ENCODE measurements at regions not wholly inside any gene's neighbourhood (a gene's known extent, or its start where the extent isn't known, plus 50 kb on each side); places are given as distances from the start of the nearest gene placed in this dataset.
"Not testable (repeated sequence)": the region's sequence is repeated elsewhere in the genome, so short reads cannot be mapped to it uniquely, and the experiment has no call there.

- Histone ChIP-seq H3K9me3 (ENCODE audit: control insufficient read depth, low read length) (no peaks in the 10 kb centered on the region), H3K4me3 (ENCODE audit: low read length in 2 of 2) (no peak overlapping the region), H3K4me1 (ENCODE audit: control insufficient read depth in 1 of 2, insufficient read depth in 2 of 2, low read length in 2 of 2) (peaks cover 2 to 3% of the 10 kb centered on the region in 2 donors), H3K36me3 (ENCODE audit: control insufficient read depth in 1 of 2, insufficient read depth in 2 of 2, low read length in 1 of 2) (no peaks in the 10 kb centered on the region), H3K27ac (ENCODE audit: low read depth in 1 of 2, low read length in 2 of 2) (no peak overlapping the region), H3K27me3 (ENCODE audit: control insufficient read depth in 1 of 2, insufficient read depth in 2 of 2, low read length in 1 of 2) (no peaks in the 10 kb centered on the region)
- DNase-seq (no peak), ATAC-seq (ENCODE audit: low FRiP score) (no peak)
- intact Hi-C loops (cut with DNase I): no loop called here
- 94 to 96% methylated on average over 1 of the region's 1 CpG for WGBS, 2 donors
Observed at GRCh38 chr12:43235721-43236120, 316.3 kb downstream of the ADAMTS20 start.

GRCh38 chr12:43233861-43234260 is 318.1 kb downstream of the ADAMTS20 start:
- Histone ChIP-seq H3K4me3 (ENCODE audit: low read length in 2 of 2) (no peak overlapping the region), H3K27ac (ENCODE audit: low read depth in 1 of 2, low read length in 2 of 2) (no peak overlapping the region), H3K9me3 (ENCODE audit: control insufficient read depth, low read length) (no peaks in the 10 kb centered on the region), H3K27me3 (ENCODE audit: control insufficient read depth in 1 of 2, insufficient read depth in 2 of 2, low read length in 1 of 2) (no peaks in the 10 kb centered on the region), H3K36me3 (ENCODE audit: control insufficient read depth in 1 of 2, insufficient read depth in 2 of 2, low read length in 1 of 2) (no peaks in the 10 kb centered on the region), H3K4me1 (ENCODE audit: control insufficient read depth in 1 of 2, insufficient read depth in 2 of 2, low read length in 2 of 2) (peaks cover 0 to 3% of the 10 kb centered on the region in 2 donors)
- ATAC-seq (ENCODE audit: low FRiP score): no peak
- DNase-seq: no peak
- WGBS, 2 donors: 99% methylated on average over 2 of the region's 2 CpGs
- intact Hi-C loops (cut with DNase I): no loop called here

- ATAC-seq (ENCODE audit: low FRiP score) (no peak), DNase-seq (no peak)
- H3K27me3 ChIP-seq (ENCODE audit: control insufficient read depth in 1 of 2, insufficient read depth in 2 of 2, low read length in 1 of 2): no peaks in the 10 kb centered on the region
- intact Hi-C loops (cut with DNase I): no loop called here
- H3K9me3 ChIP-seq (ENCODE audit: control insufficient read depth, low read length): no peaks in the 10 kb centered on the region
- H3K4me3 ChIP-seq (ENCODE audit: low read length in 2 of 2): no peak overlapping the region
- no peak overlapping the region for H3K27ac ChIP-seq (ENCODE audit: low read depth in 1 of 2, low read length in 2 of 2)
- H3K36me3 ChIP-seq (ENCODE audit: control insufficient read depth in 1 of 2, insufficient read depth in 2 of 2, low read length in 1 of 2): no peaks in the 10 kb centered on the region
- no peaks in the 10 kb centered on the region for H3K4me1 ChIP-seq (ENCODE audit: control insufficient read depth in 1 of 2, insufficient read depth in 2 of 2, low read length in 2 of 2)
- WGBS, 2 donors: 96 to 97% methylated on average over 2 of the region's 2 CpGs
Observed at GRCh38 chr12:43226151-43226550, 325.9 kb downstream of the ADAMTS20 start.

GRCh38 chr12:43224190-43224805 is 327.7 kb downstream of the ADAMTS20 start:
- WGBS, 2 donors: 95 to 97% methylated on average over 31 to 35 of the region's 36 CpGs
- H3K27me3 ChIP-seq (ENCODE audit: control insufficient read depth in 1 of 2, insufficient read depth in 2 of 2, low read length in 1 of 2); H3K27ac ChIP-seq (ENCODE audit: low read depth in 1 of 2, low read length in 2 of 2); intact Hi-C loops (cut with DNase I); H3K9me3 ChIP-seq (ENCODE audit: control insufficient read depth, low read length); ATAC-seq (ENCODE audit: low FRiP score); H3K36me3 ChIP-seq (ENCODE audit: control insufficient read depth in 1 of 2, insufficient read depth in 2 of 2, low read length in 1 of 2); H3K4me1 ChIP-seq (ENCODE audit: control insufficient read depth in 1 of 2, insufficient read depth in 2 of 2, low read length in 2 of 2); H3K4me3 ChIP-seq (ENCODE audit: low read length in 2 of 2): not testable (repeated sequence)
- DNase-seq: peak in 1 of 2 donors; percentile 36

GRCh38 chr12:43222796-43223195 is 329.2 kb downstream of the ADAMTS20 start:
- DNase-seq: no peak
- Histone ChIP-seq H3K4me3 (ENCODE audit: low read length in 2 of 2) (no peak overlapping the region), H3K4me1 (ENCODE audit: control insufficient read depth in 1 of 2, insufficient read depth in 2 of 2, low read length in 2 of 2) (no peaks in the 10 kb centered on the region), H3K27me3 (ENCODE audit: control insufficient read depth in 1 of 2, insufficient read depth in 2 of 2, low read length in 1 of 2) (no peaks in the 10 kb centered on the region), H3K36me3 (ENCODE audit: control insufficient read depth in 1 of 2, insufficient read depth in 2 of 2, low read length in 1 of 2) (no peaks in the 10 kb centered on the region), H3K27ac (ENCODE audit: low read depth in 1 of 2, low read length in 2 of 2) (no peak overlapping the region), H3K9me3 (ENCODE audit: control insufficient read depth, low read length) (no peaks in the 10 kb centered on the region)
- WGBS, 2 donors: 74 to 77% methylated on average over 3 of the region's 3 CpGs
- ATAC-seq (ENCODE audit: low FRiP score): no peak
- intact Hi-C loops (cut with DNase I): no loop called here

- no peaks in the 10 kb centered on the region for H3K36me3 ChIP-seq (ENCODE audit: control insufficient read depth in 1 of 2, insufficient read depth in 2 of 2, low read length in 1 of 2)
- no peaks in the 10 kb centered on the region for H3K27me3 ChIP-seq (ENCODE audit: control insufficient read depth in 1 of 2, insufficient read depth in 2 of 2, low read length in 1 of 2)
- no peak overlapping the region for H3K4me3 ChIP-seq (ENCODE audit: low read length in 2 of 2)
- DNase-seq (no peak), ATAC-seq (ENCODE audit: low FRiP score) (no peak)
- 92 to 95% methylated on average over 4 of the region's 4 CpGs for WGBS, 2 donors
- no peaks in the 10 kb centered on the region for H3K4me1 ChIP-seq (ENCODE audit: control insufficient read depth in 1 of 2, insufficient read depth in 2 of 2, low read length in 2 of 2)
- no peak overlapping the region for H3K27ac ChIP-seq (ENCODE audit: low read depth in 1 of 2, low read length in 2 of 2)
- no peaks in the 10 kb centered on the region for H3K9me3 ChIP-seq (ENCODE audit: control insufficient read depth, low read length)
- intact Hi-C loops (cut with DNase I): no loop called here
Observed at GRCh38 chr12:43221216-43221615, 330.8 kb downstream of the ADAMTS20 start.

GRCh38 chr12:43216490-43216889 is 335.5 kb downstream of the ADAMTS20 start:
- peaks cover 0 to 1% of the 10 kb centered on the region in 2 donors for H3K27me3 ChIP-seq (ENCODE audit: control insufficient read depth in 1 of 2, insufficient read depth in 2 of 2, low read length in 1 of 2)
- H3K36me3 ChIP-seq (ENCODE audit: control insufficient read depth in 1 of 2, insufficient read depth in 2 of 2, low read length in 1 of 2): no peaks in the 10 kb centered on the region
- H3K27ac ChIP-seq (ENCODE audit: low read depth in 1 of 2, low read length in 2 of 2): no peak overlapping the region
- intact Hi-C loops (cut with DNase I): no loop called here
- H3K9me3 ChIP-seq (ENCODE audit: control insufficient read depth, low read length): no peaks in the 10 kb centered on the region
- no peaks in the 10 kb centered on the region for H3K4me1 ChIP-seq (ENCODE audit: control insufficient read depth in 1 of 2, insufficient read depth in 2 of 2, low read length in 2 of 2)
- H3K4me3 ChIP-seq (ENCODE audit: low read length in 2 of 2): no peak overlapping the region
- WGBS, 2 donors: 90 to 92% methylated on average over 1 of the region's 1 CpG
- DNase-seq: no peak
- ATAC-seq (ENCODE audit: low FRiP score): no peak

GRCh38 chr12:43214166-43214565 is 337.8 kb downstream of the ADAMTS20 start:
- no peak for DNase-seq
- Histone ChIP-seq H3K9me3 (ENCODE audit: control insufficient read depth, low read length) (no peaks in the 10 kb centered on the region), H3K27ac (ENCODE audit: low read depth in 1 of 2, low read length in 2 of 2) (no peak overlapping the region), H3K4me3 (ENCODE audit: low read length in 2 of 2) (no peak overlapping the region), H3K27me3 (ENCODE audit: control insufficient read depth in 1 of 2, insufficient read depth in 2 of 2, low read length in 1 of 2) (peaks cover 0 to 1% of the 10 kb centered on the region in 2 donors), H3K36me3 (ENCODE audit: control insufficient read depth in 1 of 2, insufficient read depth in 2 of 2, low read length in 1 of 2) (no peaks in the 10 kb centered on the region), H3K4me1 (ENCODE audit: control insufficient read depth in 1 of 2, insufficient read depth in 2 of 2, low read length in 2 of 2) (no peaks in the 10 kb centered on the region)
- WGBS, 2 donors: 94 to 95% methylated on average over 5 of the region's 5 CpGs
- no peak for ATAC-seq (ENCODE audit: low FRiP score)
- intact Hi-C loops (cut with DNase I): no loop called here

- H3K4me3 ChIP-seq (ENCODE audit: low read length in 2 of 2): no peak overlapping the region
- no peak for DNase-seq
- intact Hi-C loops (cut with DNase I): no loop called here
- 95 to 97% methylated on average over 3 of the region's 3 CpGs for WGBS, 2 donors
- H3K27ac ChIP-seq (ENCODE audit: low read depth in 1 of 2, low read length in 2 of 2): no peak overlapping the region
- no peak for ATAC-seq (ENCODE audit: low FRiP score)
- H3K27me3 ChIP-seq (ENCODE audit: control insufficient read depth in 1 of 2, insufficient read depth in 2 of 2, low read length in 1 of 2): peaks cover 0 to 1% of the 10 kb centered on the region in 2 donors
- H3K4me1 ChIP-seq (ENCODE audit: control insufficient read depth in 1 of 2, insufficient read depth in 2 of 2, low read length in 2 of 2): no peaks in the 10 kb centered on the region
- no peaks in the 10 kb centered on the region for H3K36me3 ChIP-seq (ENCODE audit: control insufficient read depth in 1 of 2, insufficient read depth in 2 of 2, low read length in 1 of 2)
- H3K9me3 ChIP-seq (ENCODE audit: control insufficient read depth, low read length): no peaks in the 10 kb centered on the region
Observed at GRCh38 chr12:43213608-43214007, 338.4 kb downstream of the ADAMTS20 start.
